ENCODE measurements at regions not wholly inside any gene's neighbourhood (a gene's known extent, or its start where the extent isn't known, plus 50 kb on each side); places are given as distances from the start of the nearest gene placed in this dataset.
"Not testable (repeated sequence)": the region's sequence is repeated elsewhere in the genome, so short reads cannot be mapped to it uniquely, and the experiment has no call there.

DNA sequence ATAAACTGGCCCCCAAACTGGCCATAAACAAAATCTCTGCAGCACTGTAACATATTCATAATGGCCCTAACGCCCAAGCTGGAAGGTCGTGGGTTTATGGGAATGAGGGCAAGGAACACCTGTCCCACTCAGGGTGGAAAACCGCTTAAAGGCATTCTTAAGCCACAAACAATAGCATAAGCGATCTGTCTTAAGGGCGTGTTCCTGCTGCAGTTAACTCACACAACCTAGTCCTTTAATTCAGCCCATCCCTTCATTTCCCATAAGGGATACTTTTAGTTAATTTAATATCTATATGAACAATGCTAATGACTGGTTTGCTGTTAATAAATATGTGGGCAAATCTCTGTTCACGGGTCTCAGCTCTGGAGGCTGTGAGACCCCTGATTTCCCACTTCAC, 87.5 kb upstream of the VSTM2A start:
- TF ChIP-seq MAFK, POLR2A, NFE2L2 (IDR thresholded peaks at IDR 0.05; ENCODE audit: low read depth, low read length): not testable (repeated sequence)
- TF ChIP-seq, protein P1, sequence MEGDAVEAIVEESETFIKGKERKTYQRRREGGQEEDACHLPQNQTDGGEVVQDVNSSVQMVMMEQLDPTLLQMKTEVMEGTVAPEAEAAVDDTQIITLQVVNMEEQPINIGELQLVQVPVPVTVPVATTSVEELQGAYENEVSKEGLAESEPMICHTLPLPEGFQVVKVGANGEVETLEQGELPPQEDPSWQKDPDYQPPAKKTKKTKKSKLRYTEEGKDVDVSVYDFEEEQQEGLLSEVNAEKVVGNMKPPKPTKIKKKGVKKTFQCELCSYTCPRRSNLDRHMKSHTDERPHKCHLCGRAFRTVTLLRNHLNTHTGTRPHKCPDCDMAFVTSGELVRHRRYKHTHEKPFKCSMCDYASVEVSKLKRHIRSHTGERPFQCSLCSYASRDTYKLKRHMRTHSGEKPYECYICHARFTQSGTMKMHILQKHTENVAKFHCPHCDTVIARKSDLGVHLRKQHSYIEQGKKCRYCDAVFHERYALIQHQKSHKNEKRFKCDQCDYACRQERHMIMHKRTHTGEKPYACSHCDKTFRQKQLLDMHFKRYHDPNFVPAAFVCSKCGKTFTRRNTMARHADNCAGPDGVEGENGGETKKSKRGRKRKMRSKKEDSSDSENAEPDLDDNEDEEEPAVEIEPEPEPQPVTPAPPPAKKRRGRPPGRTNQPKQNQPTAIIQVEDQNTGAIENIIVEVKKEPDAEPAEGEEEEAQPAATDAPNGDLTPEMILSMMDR (conservative IDR thresholded peaks at IDR 0.05; ENCODE audit: low read depth, low read length): not testable (repeated sequence)
